ENCODE measurements at regions not wholly inside any gene's neighbourhood (a gene's known extent, or its start where the extent isn't known, plus 50 kb on each side); places are given as distances from the start of the nearest gene placed in this dataset.

GRCh38 chr18:46414863-46415262 is 242.2 kb downstream of the LOXHD1 start:
- DNase-seq (ENCODE audit: low read depth), result no peak
- H3K4me3 ChIP-seq (ENCODE audit: low read length), result no peak overlapping the region

GRCh38 chr18:46415532-46416252 is 241.3 kb downstream of the LOXHD1 start:
- DNase-seq (ENCODE audit: low read depth), result no peak
- no peak for TF ChIP-seq CTCF (conservative IDR thresholded peaks at IDR 0.05; ENCODE audit: low read depth, low read length)
- H3K4me3 ChIP-seq (ENCODE audit: low read length), result no peak overlapping the region

More at GRCh38 chr18:46414863-46415262, 242.2 kb downstream of the LOXHD1 start:
- no peak for TF ChIP-seq CTCF (conservative IDR thresholded peaks at IDR 0.05; ENCODE audit: low read depth, low read length)

- H3K4me3 ChIP-seq (ENCODE audit: low read length), result no peak overlapping the region
- DNase-seq (ENCODE audit: low read depth), result no peak
- TF ChIP-seq CTCF (conservative IDR thresholded peaks at IDR 0.05; ENCODE audit: low read depth, low read length), result no peak
These were observed 240.0 kb downstream of the LOXHD1 start for GRCh38 chr18:46416706-46417638.

- H3K4me3 ChIP-seq (ENCODE audit: low read length), result no peak overlapping the region
- TF ChIP-seq CTCF (conservative IDR thresholded peaks at IDR 0.05; ENCODE audit: low read depth, low read length), result no peak
- DNase-seq (ENCODE audit: low read depth), result no peak
These were observed 238.3 kb downstream of the LOXHD1 start for GRCh38 chr18:46418663-46419260.

- no peak overlapping the region for H3K4me3 ChIP-seq (ENCODE audit: low read length)
- DNase-seq (ENCODE audit: low read depth), result no peak
- no peak for TF ChIP-seq CTCF (conservative IDR thresholded peaks at IDR 0.05; ENCODE audit: low read depth, low read length)
These were observed 237.5 kb downstream of the LOXHD1 start for GRCh38 chr18:46419391-46420141.

GRCh38 chr18:46421973-46422551 is 235.0 kb downstream of the LOXHD1 start:
- TF ChIP-seq CTCF (conservative IDR thresholded peaks at IDR 0.05; ENCODE audit: low read depth, low read length), result no peak
- no peak overlapping the region for H3K4me3 ChIP-seq (ENCODE audit: low read length)
- no peak for DNase-seq (ENCODE audit: low read depth)

Data from retinal pigment epithelial cell (primary cell).